C4-2B (cell line): ENCODE measurements at regions not wholly inside any gene's neighbourhood (a gene's known extent, or its start where the extent isn't known, plus 50 kb on each side); places are given as distances from the start of the nearest gene placed in this dataset.

Experiments
- ZFX ChIP-seq: fragments of 450-650 bp; IDR thresholded peaks from 2 replicates; pipeline ENCODE4 v1.6.1; 2017
- TF ChIP-seq, protein P1 (sequence below): fragments of 450-650 bp; conservative IDR thresholded peaks from 2 replicates; pipeline ENCODE4 v1.5.1; 2017; ENCODE audit warnings: mild to moderate bottlenecking

DNA sequence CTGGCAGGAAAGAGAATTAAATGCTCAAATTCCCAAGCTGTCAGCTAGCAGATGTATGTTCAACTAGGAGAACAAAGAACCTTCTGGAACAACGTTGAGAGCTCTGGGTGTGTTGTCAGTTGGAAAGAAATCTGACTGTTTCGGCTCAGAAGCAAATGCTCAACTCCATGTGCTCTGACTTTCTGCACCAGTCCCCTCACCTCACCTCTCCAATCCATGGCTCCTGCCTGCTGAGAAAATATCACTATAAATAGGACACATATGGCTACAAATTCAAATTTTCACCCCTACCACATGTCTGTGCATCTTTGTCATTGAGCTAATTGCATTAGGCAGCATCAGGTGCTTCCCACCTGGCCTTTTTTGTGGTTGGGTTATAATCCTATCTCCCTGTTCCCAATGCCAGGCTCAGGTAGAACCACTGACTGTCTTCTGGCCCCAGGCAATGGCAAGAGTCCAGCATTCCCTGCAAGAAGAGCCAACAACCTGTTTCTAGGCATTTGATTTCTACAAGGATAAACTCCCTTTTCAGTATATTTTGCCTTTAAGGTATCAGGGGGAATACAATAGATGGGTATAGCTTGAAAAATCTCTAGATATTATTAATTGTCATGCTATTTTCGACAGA lies 142.6 kb upstream of the LSM8 start:
- TF ChIP-seq, protein P1, sequence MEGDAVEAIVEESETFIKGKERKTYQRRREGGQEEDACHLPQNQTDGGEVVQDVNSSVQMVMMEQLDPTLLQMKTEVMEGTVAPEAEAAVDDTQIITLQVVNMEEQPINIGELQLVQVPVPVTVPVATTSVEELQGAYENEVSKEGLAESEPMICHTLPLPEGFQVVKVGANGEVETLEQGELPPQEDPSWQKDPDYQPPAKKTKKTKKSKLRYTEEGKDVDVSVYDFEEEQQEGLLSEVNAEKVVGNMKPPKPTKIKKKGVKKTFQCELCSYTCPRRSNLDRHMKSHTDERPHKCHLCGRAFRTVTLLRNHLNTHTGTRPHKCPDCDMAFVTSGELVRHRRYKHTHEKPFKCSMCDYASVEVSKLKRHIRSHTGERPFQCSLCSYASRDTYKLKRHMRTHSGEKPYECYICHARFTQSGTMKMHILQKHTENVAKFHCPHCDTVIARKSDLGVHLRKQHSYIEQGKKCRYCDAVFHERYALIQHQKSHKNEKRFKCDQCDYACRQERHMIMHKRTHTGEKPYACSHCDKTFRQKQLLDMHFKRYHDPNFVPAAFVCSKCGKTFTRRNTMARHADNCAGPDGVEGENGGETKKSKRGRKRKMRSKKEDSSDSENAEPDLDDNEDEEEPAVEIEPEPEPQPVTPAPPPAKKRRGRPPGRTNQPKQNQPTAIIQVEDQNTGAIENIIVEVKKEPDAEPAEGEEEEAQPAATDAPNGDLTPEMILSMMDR, result no peak
- TF ChIP-seq ZFX, result no peak
